ENCODE measurements at regions not wholly inside any gene's neighbourhood (a gene's known extent, or its start where the extent isn't known, plus 50 kb on each side); places are given as distances from the start of the nearest gene placed in this dataset.

- TF ChIP-seq, protein P1, sequence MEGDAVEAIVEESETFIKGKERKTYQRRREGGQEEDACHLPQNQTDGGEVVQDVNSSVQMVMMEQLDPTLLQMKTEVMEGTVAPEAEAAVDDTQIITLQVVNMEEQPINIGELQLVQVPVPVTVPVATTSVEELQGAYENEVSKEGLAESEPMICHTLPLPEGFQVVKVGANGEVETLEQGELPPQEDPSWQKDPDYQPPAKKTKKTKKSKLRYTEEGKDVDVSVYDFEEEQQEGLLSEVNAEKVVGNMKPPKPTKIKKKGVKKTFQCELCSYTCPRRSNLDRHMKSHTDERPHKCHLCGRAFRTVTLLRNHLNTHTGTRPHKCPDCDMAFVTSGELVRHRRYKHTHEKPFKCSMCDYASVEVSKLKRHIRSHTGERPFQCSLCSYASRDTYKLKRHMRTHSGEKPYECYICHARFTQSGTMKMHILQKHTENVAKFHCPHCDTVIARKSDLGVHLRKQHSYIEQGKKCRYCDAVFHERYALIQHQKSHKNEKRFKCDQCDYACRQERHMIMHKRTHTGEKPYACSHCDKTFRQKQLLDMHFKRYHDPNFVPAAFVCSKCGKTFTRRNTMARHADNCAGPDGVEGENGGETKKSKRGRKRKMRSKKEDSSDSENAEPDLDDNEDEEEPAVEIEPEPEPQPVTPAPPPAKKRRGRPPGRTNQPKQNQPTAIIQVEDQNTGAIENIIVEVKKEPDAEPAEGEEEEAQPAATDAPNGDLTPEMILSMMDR (conservative IDR thresholded peaks at IDR 0.05; ENCODE audit: low read length) = no peak
- TF ChIP-seq EZH2phosphoT487 (IDR thresholded peaks at IDR 0.05; ENCODE audit: borderline replicate concordance) = no peak
Measured at GRCh38 chr5:39712316-39713249, 287.8 kb upstream of the DAB2 start.

All from Loucy (cell line).